Keratinocyte (primary cell): ENCODE measurements at regions not wholly inside any gene's neighbourhood (a gene's known extent, or its start where the extent isn't known, plus 50 kb on each side); places are given as distances from the start of the nearest gene placed in this dataset.

Experiments
- DNase-seq: peaks from one replicate; pipeline ENCODE4 v3.0.0-alpha.2; 2011; ENCODE audit warnings: low read depth, missing footprints, low spot score
- FAIRE-seq: peaks from 2 replicates; lab custom pipeline; 2011; peaks lifted over from hg19 to GRCh38; lab: Jason Lieb, UNC
- H2AFZ ChIP-seq: 2 replicates; pipeline ENCODE4 v1.6.0; 2012; ENCODE audit warnings: low read length, control low read depth, inconsistent platforms; ENCODE audit not compliant: control insufficient read depth
- H3K27ac ChIP-seq: 2 replicates; pipeline ENCODE4 v1.5.1; 2011; ENCODE audit warnings: low read length; ENCODE audit not compliant: control insufficient read depth, insufficient read depth
- H3K27me3 ChIP-seq: 3 replicates; pipeline ENCODE4 v1.6.0; 2011; ENCODE audit warnings: low read length; ENCODE audit not compliant: control insufficient read depth, insufficient read depth; ENCODE audit errors: extremely low read depth
- H3K36me3 ChIP-seq, 2 experiments: 2 replicates in 1 of 2; 3 replicates in 1 of 2; pipeline ENCODE4 v1.5.1; 2011; ENCODE audit warnings: low read length in 2 of 2, mild to moderate bottlenecking in 1 of 2; ENCODE audit not compliant: control insufficient read depth in 2 of 2, insufficient read depth in 2 of 2; ENCODE audit errors: extremely low read depth in 1 of 2
- H3K4me1 ChIP-seq: 3 replicates; pipeline ENCODE4 v1.5.1; 2011; ENCODE audit warnings: low read length; ENCODE audit not compliant: control insufficient read depth, insufficient read depth; ENCODE audit errors: extremely low read depth
- H3K4me2 ChIP-seq: 3 replicates; pipeline ENCODE4 v1.6.0; 2011; ENCODE audit warnings: low read depth, low read length; ENCODE audit not compliant: control insufficient read depth, insufficient read depth; ENCODE audit errors: extremely low read depth
- H3K4me3 ChIP-seq, 3 experiments: fragments of 200-600 bp in 1 of 3; sonication (generic) in 1 of 3; 2 replicates in 2 of 3; 3 replicates in 1 of 3; pipeline ENCODE4 v1.5.1; 2011 to 2016; ENCODE audit warnings: low read length in 3 of 3, mild to moderate bottlenecking in 3 of 3, control low read depth in 2 of 3, inconsistent platforms in 1 of 3, low read depth in 1 of 3, mixed read lengths in 1 of 3, mixed run types in 1 of 3, moderate library complexity in 1 of 3; ENCODE audit not compliant: control insufficient read depth in 2 of 3, insufficient read depth in 2 of 3; ENCODE audit errors: extremely low read depth in 1 of 3
- H3K79me2 ChIP-seq: 2 replicates; pipeline ENCODE4 v1.6.0; 2012; ENCODE audit warnings: low read length; ENCODE audit not compliant: control insufficient read depth, insufficient read depth
- H3K9ac ChIP-seq: 3 replicates; pipeline ENCODE4 v1.6.0; 2011; ENCODE audit warnings: low read length; ENCODE audit not compliant: control insufficient read depth, insufficient read depth; ENCODE audit errors: extremely low read depth
- H3K9me1 ChIP-seq: 3 replicates; pipeline ENCODE4 v1.6.0; 2011; ENCODE audit warnings: low read length; ENCODE audit not compliant: control insufficient read depth, insufficient read depth; ENCODE audit errors: extremely low read depth
- H3K9me3 ChIP-seq: 2 replicates; pipeline ENCODE4 v1.5.1; 2012; ENCODE audit warnings: low read depth, low read length; ENCODE audit not compliant: control insufficient read depth
- H4K20me1 ChIP-seq: 3 replicates; pipeline ENCODE4 v1.6.0; 2011; ENCODE audit warnings: low read length; ENCODE audit not compliant: control insufficient read depth, insufficient read depth; ENCODE audit errors: extremely low read depth
- CTCF ChIP-seq, 3 experiments: IDR thresholded peaks in 1 of 3; conservative IDR thresholded peaks in 1 of 3; optimal IDR thresholded peaks in 1 of 3; 2 replicates in 2 of 3; 3 replicates in 1 of 3; pipeline versions ENCODE3 to v1.5.1; 2011; ENCODE audit warnings: low read length in 3 of 3, mild to moderate bottlenecking in 3 of 3, moderate library complexity in 2 of 3, control low read depth in 1 of 3, inconsistent platforms in 1 of 3; ENCODE audit not compliant: insufficient read depth in 2 of 3; ENCODE audit errors: extremely low read depth in 1 of 3
- EZH2 ChIP-seq: IDR thresholded peaks from one replicate; pipeline ENCODE4 v1.6.1; 2012; ENCODE audit warnings: inconsistent platforms, mild to moderate bottlenecking, low read length, moderate library complexity
- dilution Hi-C: fragments of 300-500 bp; cut with MboI; formaldehyde crosslinking; loops from one replicate; pipeline ENCODE4 v1.7.0; 2020; ENCODE audit warnings: low sequenced_read_pairs; ENCODE audit not compliant: extremely low pct_ligation_motif_present

- H3K4me1 ChIP-seq: peaks cover 5% of the 10 kb centered on the region
- no peaks in the 10 kb centered on the region for H4K20me1 ChIP-seq
- no peaks in the 10 kb centered on the region for H3K79me2 ChIP-seq
- H3K36me3 ChIP-seq: no peaks in the 10 kb centered on the region
- FAIRE-seq: peak; percentile 78
- H2AFZ ChIP-seq: peak overlapping the region; percentile 83
- no peak for DNase-seq
- H3K9ac ChIP-seq: no peak overlapping the region
- TF ChIP-seq EZH2 (no peak), CTCF (optimal IDR thresholded peaks at IDR 0.05 in 1 of 3, IDR thresholded peaks at IDR 0.05 in 1 of 3, conservative IDR thresholded peaks at IDR 0.05 in 1 of 3; ENCODE audit: extremely low read depth in 1 of 3, insufficient read depth in 2 of 3, low read length in 3 of 3) (no peak)
- H3K9me1 ChIP-seq: no peaks in the 10 kb centered on the region
- dilution Hi-C loops: no loop called here
- H3K27ac ChIP-seq: no peak overlapping the region
- no peak overlapping the region for H3K4me3 ChIP-seq
- no peaks in the 10 kb centered on the region for H3K9me3 ChIP-seq
- no peak overlapping the region for H3K4me2 ChIP-seq
- no peaks in the 10 kb centered on the region for H3K27me3 ChIP-seq
Observed at GRCh38 chr15:93943586-93943985, 287.8 kb upstream of the MCTP2 start.

GRCh38 chr15:93942269-93942694 lies 289.1 kb upstream of the MCTP2 start:
- Histone ChIP-seq H3K36me3 (no peaks in the 10 kb centered on the region), H3K79me2 (no peaks in the 10 kb centered on the region), H3K4me2 (no peak overlapping the region), H3K4me3 (no peak overlapping the region), H4K20me1 (no peaks in the 10 kb centered on the region), H3K9ac (no peak overlapping the region), H3K4me1 (peaks cover 5% of the 10 kb centered on the region), H3K9me3 (no peaks in the 10 kb centered on the region), H3K27ac (no peak overlapping the region), H3K27me3 (no peaks in the 10 kb centered on the region), H2AFZ (no peak overlapping the region), H3K9me1 (no peaks in the 10 kb centered on the region)
- dilution Hi-C loops: no loop called here
- DNase-seq (no peak), FAIRE-seq (peak; percentile 23)
- no peak for TF ChIP-seq CTCF (optimal IDR thresholded peaks at IDR 0.05 in 1 of 3, IDR thresholded peaks at IDR 0.05 in 1 of 3, conservative IDR thresholded peaks at IDR 0.05 in 1 of 3; ENCODE audit: extremely low read depth in 1 of 3, insufficient read depth in 2 of 3, low read length in 3 of 3)
- no peak for TF ChIP-seq EZH2
